Hepatocyte (in vitro differentiated cells): ENCODE measurements at regions not wholly inside any gene's neighbourhood (a gene's known extent, or its start where the extent isn't known, plus 50 kb on each side); places are given as distances from the start of the nearest gene placed in this dataset.

Experiments used
- DNase-seq: peaks from one replicate; pipeline ENCODE4 v3.0.0-alpha.2; 2016; ENCODE audit warnings: low spot score
- H2AFZ ChIP-seq: fragments of 200-600 bp; sonication (generic); 2 replicates; pipeline ENCODE4 v1.6.0; 2016; ENCODE audit warnings: antibody characterized with exemption, mild to moderate bottlenecking
- H3K27ac ChIP-seq: fragments of 200-600 bp; sonication (generic); 2 replicates; pipeline ENCODE4 v1.5.1; 2016; ENCODE audit warnings: mild to moderate bottlenecking
- H3K27me3 ChIP-seq: fragments of 200-600 bp; sonication (generic); 2 replicates; pipeline ENCODE4 v1.6.1; 2016
- H3K36me3 ChIP-seq: fragments of 200-600 bp; sonication (generic); replicated peaks from 2 replicates; pipeline ENCODE4 v1.5.1; 2016; ENCODE audit warnings: low read depth; ENCODE audit not compliant: insufficient read depth
- H3K4me1 ChIP-seq: fragments of 200-600 bp; sonication (generic); 2 replicates; pipeline ENCODE4 v1.5.1; 2016; ENCODE audit warnings: mild to moderate bottlenecking, moderate library complexity; ENCODE audit not compliant: insufficient read depth
- H3K4me2 ChIP-seq: fragments of 200-600 bp; sonication (generic); 2 replicates; pipeline ENCODE4 v1.6.0; 2016
- H3K4me3 ChIP-seq: fragments of 200-600 bp; sonication (generic); 2 replicates; pipeline ENCODE4 v1.5.1; 2016; ENCODE audit warnings: mild to moderate bottlenecking
- H3K79me2 ChIP-seq: fragments of 200-600 bp; sonication (generic); 2 replicates; pipeline ENCODE4 v1.6.0; 2017; ENCODE audit warnings: mild to moderate bottlenecking
- H3K9me2 ChIP-seq: fragments of 200-600 bp; sonication (generic); replicated peaks from 2 replicates; pipeline ENCODE4 v1.6.0; 2017; ENCODE audit warnings: mild to moderate bottlenecking; ENCODE audit not compliant: insufficient read depth
- H3K9me3 ChIP-seq: fragments of 200-600 bp; sonication (generic); 2 replicates; pipeline ENCODE4 v1.5.1; 2016; ENCODE audit warnings: low read depth, mild to moderate bottlenecking
- H4K20me1 ChIP-seq: fragments of 200-600 bp; sonication (generic); 2 replicates; pipeline ENCODE4 v1.6.0; 2016; ENCODE audit warnings: mild to moderate bottlenecking; ENCODE audit not compliant: insufficient read depth, poor library complexity, severe bottlenecking
- CTCF ChIP-seq: fragments of 200-600 bp; sonication (generic); IDR thresholded peaks from 2 replicates; pipeline ENCODE4 v1.5.1; 2016; ENCODE audit warnings: antibody characterized with exemption, mild to moderate bottlenecking; ENCODE audit not compliant: poor library complexity
- EZH2 ChIP-seq: fragments of 200-600 bp; sonication (generic); IDR thresholded peaks from 2 replicates; pipeline ENCODE4 v1.6.1; 2016; ENCODE audit warnings: antibody characterized with exemption, mild to moderate bottlenecking, borderline replicate concordance
- EZH2phosphoT487 ChIP-seq: fragments of 200-600 bp; sonication (generic); IDR thresholded peaks from one replicate; pipeline ENCODE4 v1.6.1; 2018; ENCODE audit warnings: antibody characterized with exemption, mild to moderate bottlenecking, low read depth, moderate library complexity; ENCODE audit not compliant: unreplicated experiment, severe bottlenecking
- WGBS: methylation state at CpG from one replicate; pipeline ENCODE4 v1.1.6; 2016; ENCODE audit warnings: low lambda C conversion rate; ENCODE audit errors: missing lambda C conversion rate; 5-methylcytosine and 5-hydroxymethylcytosine counted together

- Histone ChIP-seq H3K79me2 (no peaks in the 10 kb centered on the region), H2AFZ (no peak overlapping the region), H3K27ac (no peak overlapping the region), H3K36me3 (no peaks in the 10 kb centered on the region), H3K9me2 (no peaks in the 10 kb centered on the region), H3K4me3 (no peak overlapping the region), H3K4me2 (no peak overlapping the region), H3K4me1 (no peaks in the 10 kb centered on the region), H4K20me1 (no peaks in the 10 kb centered on the region), H3K9me3 (no peaks in the 10 kb centered on the region), H3K27me3 (no peaks in the 10 kb centered on the region)
- WGBS: 83% methylated on average over 3 of the region's 3 CpGs
- DNase-seq: no peak
- no peak for TF ChIP-seq EZH2
- no peak for TF ChIP-seq CTCF
- TF ChIP-seq EZH2phosphoT487: no peak
These were observed 73.1 kb downstream of the EMX2 start for GRCh38 chr10:117615649-117616048.

GRCh38 chr10:117616179-117616578 lies 73.6 kb downstream of the EMX2 start:
- Histone ChIP-seq H3K4me1 (no peaks in the 10 kb centered on the region), H3K4me3 (no peak overlapping the region), H3K36me3 (no peaks in the 10 kb centered on the region), H3K79me2 (no peaks in the 10 kb centered on the region), H3K9me2 (no peaks in the 10 kb centered on the region), H3K27ac (no peak overlapping the region), H3K4me2 (no peak overlapping the region), H4K20me1 (no peaks in the 10 kb centered on the region), H3K27me3 (peaks cover 1% of the 10 kb centered on the region), H2AFZ (no peak overlapping the region), H3K9me3 (no peaks in the 10 kb centered on the region)
- no peak for DNase-seq
- WGBS: 71% methylated on average over 9 of the region's 9 CpGs
- no peak for TF ChIP-seq CTCF
- TF ChIP-seq EZH2phosphoT487: no peak
- no peak for TF ChIP-seq EZH2

- no peak overlapping the region for H3K4me2 ChIP-seq
- H3K79me2 ChIP-seq: no peaks in the 10 kb centered on the region
- H4K20me1 ChIP-seq: no peaks in the 10 kb centered on the region
- DNase-seq: no peak
- no peak overlapping the region for H2AFZ ChIP-seq
- TF ChIP-seq EZH2 (no peak), CTCF (no peak), EZH2phosphoT487 (no peak)
- H3K4me3 ChIP-seq: no peak overlapping the region
- H3K4me1 ChIP-seq: no peaks in the 10 kb centered on the region
- H3K27ac ChIP-seq: no peak overlapping the region
- H3K9me2 ChIP-seq: no peaks in the 10 kb centered on the region
- no peaks in the 10 kb centered on the region for H3K36me3 ChIP-seq
- peaks cover 8% of the 10 kb centered on the region for H3K27me3 ChIP-seq
- no peaks in the 10 kb centered on the region for H3K9me3 ChIP-seq
- WGBS: 61% methylated on average over 3 of the region's 3 CpGs
These were observed 74.5 kb downstream of the EMX2 start for GRCh38 chr10:117617086-117617485.

- Histone ChIP-seq H4K20me1 (no peaks in the 10 kb centered on the region), H3K27me3 (peaks cover 13% of the 10 kb centered on the region), H2AFZ (no peak overlapping the region), H3K9me2 (no peaks in the 10 kb centered on the region), H3K4me1 (no peaks in the 10 kb centered on the region), H3K4me3 (no peak overlapping the region), H3K27ac (no peak overlapping the region), H3K79me2 (no peaks in the 10 kb centered on the region), H3K36me3 (no peaks in the 10 kb centered on the region), H3K9me3 (no peaks in the 10 kb centered on the region), H3K4me2 (no peak overlapping the region)
- 94% methylated on average over 5 of the region's 5 CpGs for WGBS
- TF ChIP-seq EZH2 (no peak), EZH2phosphoT487 (no peak), CTCF (no peak)
- no peak for DNase-seq
These were observed 75.1 kb downstream of the EMX2 start for GRCh38 chr10:117617659-117618058.
